HG02981 (cell line): ENCODE measurements at regions not wholly inside any gene's neighbourhood (a gene's known extent, or its start where the extent isn't known, plus 50 kb on each side); places are given as distances from the start of the nearest gene placed in this dataset.
"Not testable (repeated sequence)": the region's sequence is repeated elsewhere in the genome, so short reads cannot be mapped to it uniquely, and the experiment has no call there.

ENCODE experiments used
- ATAC-seq: cut with Tn5 transposase; IDR thresholded peaks from one replicate; pipeline ENCODE4 v1.9.1; 2021; ENCODE audit warnings: mild to moderate bottlenecking, moderate library complexity; ENCODE audit not compliant: unreplicated experiment

DNA sequence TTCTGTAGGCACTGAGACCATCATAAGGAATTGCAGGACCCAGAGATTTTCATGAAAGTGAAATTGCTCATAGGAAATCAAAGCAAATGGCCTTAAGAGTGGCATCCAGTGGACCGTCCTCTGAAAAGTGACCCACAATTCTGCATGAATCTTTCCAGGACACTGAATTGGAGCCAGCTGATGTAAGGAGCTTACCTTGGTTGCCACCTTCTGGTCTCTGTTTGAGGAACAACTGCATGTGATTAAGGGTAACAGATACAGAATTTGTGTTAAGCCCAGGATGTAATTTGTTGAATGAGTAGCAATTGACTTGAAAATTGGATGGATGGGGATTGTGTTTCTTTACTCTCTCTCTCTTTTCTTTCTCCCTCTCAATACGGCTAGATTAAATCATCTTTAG lies 49.9 kb upstream of the GAS1 start:
- ATAC-seq = no peak

DNA sequence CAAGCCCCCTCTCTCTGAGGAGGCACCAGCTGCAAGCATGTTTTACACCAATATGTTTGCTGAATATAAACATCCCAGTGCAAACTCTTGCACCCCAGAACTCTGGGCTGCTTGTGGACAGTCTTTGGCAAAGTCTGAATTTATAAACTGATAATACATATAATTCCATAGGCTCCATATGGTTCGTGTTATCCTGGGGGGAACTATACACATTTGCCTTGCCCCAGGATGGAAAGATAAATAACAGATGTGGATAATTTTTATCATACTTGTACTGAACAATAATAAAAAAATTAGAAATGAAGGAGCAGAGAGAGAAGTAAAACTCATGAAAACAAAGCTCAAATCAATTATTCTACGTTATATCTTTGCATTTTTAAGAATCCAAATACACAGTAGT lies 50.6 kb upstream of the GAS1 start:
- no peak for ATAC-seq

DNA sequence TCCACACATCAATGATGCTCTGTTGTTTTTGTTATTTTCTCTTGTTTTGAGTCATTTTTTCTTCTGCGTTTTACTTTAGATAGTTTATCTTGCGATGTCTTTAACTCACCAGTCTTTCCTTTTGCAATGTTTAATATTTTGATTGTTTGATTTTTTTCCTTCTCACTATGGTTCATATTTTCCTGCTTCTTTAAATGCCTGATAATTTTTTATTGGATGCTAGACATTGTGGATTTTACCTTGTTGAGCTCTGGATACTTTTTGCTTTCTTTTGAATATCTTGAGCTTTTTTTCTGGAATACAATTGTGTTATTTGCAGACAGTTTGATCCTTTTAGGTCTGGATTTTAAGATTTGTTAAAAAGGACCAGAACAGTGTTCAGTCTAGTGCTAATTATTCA lies 55.2 kb upstream of the GAS1 start:
- ATAC-seq = no peak

DNA sequence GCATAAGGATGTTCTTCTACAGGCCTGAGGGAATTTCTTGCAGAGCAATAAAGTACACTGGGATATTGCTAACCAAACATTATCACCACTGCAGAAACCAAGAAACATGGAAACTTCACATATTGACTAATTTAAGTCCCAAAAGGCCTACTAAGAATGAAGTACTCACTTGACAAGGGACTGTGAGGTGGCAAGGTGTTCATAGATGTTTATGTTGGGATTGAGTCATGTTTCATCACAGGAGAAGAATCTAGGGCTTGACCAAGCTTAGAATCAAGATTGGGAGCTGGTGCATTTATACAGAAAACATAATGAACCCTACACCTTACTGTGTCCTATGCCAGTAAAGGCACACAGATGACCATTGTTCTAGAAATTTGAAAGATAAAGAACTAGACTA lies 56.7 kb upstream of the GAS1 start:
- no peak for ATAC-seq

DNA sequence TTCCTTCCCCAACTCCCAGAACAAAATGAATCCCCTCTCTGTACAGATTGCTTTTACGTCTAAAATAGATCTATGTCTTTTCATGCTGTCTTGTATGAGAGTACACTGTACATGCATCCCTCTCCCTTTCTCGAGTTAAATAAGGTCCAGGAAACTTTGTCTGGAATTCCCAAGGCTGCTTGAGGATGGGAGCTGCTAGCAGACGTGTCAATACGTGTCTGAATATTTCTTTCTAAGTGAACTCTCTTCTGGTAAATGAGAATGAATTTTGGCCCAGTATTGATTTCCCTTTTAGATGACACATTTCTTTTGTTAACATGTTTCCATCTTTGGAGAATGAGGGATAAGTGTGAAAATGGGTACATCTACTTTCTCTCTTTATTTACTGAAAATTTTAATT lies 59.6 kb upstream of the GAS1 start:
- no peak for ATAC-seq

DNA sequence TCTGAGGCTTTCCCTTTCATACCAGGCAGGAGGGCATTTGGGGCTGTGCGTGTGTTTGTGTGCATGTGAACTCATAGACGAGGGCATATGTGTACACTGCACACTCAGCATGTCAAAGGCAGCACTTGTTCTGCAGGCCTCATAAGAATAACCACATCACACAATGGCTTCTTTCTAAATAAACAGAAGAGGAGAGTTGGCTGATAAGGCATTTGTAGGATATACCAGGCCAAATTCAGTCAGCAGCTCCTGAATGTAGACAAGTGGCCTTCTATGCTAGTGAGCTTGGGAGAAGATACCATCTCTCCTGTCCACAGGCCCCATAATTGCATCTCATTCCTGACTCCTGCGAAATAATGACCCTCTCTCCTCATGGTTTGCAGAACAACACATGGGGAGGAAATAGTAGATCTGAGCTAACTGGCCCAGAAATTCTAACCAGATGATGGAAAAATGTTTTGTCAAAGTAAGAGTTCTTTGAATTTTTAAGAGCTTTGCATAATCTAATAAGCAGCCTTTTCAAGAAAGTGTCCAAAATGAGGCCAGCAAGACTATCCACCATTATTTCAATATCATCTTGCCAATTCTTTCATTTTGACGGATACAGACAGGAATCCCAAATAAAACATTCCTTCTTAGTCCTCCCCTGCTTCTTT lies 60.5 kb upstream of the GAS1 start:
- ATAC-seq = no peak

DNA sequence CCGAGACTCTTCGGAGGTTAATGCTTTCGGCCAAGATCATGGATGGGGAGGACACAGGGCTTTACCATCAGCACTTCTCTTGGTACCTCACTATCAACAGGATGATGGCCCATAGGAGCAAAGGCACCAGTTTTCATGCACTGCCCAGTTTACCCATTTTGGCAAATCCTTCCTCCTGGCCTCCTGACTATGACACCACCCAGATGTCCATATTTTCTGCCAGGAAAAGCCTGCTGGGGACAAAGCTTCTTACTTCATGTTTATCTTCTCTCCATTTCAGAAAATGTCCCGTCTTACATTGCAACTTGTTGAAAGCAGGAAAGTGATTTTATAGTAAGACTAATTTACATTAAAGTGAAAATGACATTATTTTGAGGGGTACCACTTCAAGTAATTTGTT lies 61.4 kb upstream of the GAS1 start:
- ATAC-seq = no peak

DNA sequence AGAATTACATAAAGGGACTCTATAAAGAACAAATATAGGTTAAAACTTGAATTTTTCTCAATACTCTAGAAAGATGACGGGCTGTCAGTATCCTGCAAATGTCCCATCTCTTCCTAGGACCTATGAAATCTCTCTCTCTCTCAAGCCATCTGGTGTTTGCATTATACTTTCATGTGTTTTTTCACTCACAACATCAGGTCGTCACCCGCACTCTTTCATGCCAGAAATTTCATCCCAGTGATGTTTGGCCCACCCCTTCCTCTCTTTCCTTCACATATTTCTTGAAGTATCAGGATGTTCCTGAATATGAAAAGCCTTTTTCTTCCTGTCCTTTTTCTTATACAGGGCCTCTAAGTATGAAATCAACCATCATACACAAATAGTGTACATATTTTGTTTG lies 63.3 kb upstream of the GAS1 start:
- no peak for ATAC-seq

DNA sequence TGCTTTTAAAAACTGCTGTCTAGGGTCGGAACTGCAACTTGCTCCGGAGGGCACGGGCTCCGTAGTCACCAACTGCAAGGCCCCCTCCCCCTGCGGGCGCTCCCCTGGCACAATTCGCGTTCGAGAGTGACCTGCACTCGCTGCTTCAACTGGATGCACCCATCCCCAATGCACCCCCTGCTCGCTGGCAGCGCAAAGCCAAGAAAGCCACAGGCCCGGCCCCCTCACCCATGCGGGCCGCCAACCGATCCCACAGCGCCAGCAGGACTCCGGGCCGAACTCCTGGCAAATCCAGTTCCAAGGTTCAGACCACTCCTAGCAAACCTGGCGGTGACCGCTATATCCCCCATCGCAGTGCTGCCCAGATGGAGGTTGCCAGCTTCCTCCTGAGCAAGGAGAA lies 64.2 kb upstream of the GAS1 start:
- no peak for ATAC-seq

DNA sequence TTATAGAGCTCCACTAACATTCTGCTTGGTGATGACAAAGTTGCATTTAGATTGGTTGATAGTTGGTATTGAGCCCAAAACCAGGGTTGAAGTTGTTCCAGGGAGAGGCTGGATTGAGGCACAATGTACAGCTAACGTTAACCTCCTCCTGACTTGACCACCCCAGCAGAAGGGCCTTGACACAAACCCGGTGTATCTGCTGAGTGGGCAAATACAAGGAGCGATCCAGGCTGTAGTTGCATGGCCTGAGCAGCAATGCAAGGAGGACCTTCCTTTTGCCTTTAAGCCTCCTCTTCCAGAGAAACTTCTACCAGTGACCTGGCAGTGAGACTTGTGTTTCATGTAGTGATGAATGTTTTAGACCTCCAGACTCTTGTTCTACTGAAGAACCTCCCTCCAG lies 66.2 kb upstream of the GAS1 start:
- ATAC-seq = no peak

DNA sequence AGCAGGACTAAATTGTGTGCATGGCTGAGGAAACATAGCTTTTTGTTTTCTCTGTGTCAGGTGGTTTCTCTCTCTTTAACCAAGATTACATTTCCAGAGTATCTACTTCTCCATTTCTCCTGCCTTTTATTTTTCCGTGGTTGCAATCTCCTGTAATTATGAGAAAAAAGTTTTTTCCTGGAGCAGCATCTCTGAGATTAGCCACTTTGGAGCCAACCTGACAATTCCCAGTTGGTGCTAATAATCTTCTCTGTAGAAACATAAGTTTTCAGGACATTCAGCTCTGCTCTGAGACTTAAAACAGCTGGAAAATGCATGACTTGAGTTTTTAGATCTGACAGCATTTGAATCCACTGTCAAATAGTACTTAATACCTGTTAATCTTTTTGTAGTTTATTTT lies 67.1 kb upstream of the GAS1 start:
- no peak for ATAC-seq

DNA sequence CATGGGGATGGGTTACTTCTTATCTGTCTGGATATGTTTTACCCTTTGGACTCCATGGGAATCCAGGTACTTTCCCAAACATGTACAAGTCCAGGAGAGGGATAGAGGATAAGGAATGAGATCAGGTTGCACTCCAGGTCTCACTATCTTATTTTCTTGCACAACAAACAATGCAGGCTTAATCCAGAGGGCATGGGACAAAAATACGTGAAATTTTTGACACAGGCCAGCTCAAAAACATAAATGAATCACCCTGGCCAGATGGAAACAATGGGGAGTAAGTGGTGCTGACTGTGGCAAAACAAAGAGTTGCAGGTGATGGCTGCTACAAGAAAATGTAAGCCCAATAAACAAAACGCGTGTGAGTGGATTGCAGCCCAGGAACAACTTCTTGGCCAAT lies 69.4 kb upstream of the GAS1 start:
- no peak for ATAC-seq

DNA sequence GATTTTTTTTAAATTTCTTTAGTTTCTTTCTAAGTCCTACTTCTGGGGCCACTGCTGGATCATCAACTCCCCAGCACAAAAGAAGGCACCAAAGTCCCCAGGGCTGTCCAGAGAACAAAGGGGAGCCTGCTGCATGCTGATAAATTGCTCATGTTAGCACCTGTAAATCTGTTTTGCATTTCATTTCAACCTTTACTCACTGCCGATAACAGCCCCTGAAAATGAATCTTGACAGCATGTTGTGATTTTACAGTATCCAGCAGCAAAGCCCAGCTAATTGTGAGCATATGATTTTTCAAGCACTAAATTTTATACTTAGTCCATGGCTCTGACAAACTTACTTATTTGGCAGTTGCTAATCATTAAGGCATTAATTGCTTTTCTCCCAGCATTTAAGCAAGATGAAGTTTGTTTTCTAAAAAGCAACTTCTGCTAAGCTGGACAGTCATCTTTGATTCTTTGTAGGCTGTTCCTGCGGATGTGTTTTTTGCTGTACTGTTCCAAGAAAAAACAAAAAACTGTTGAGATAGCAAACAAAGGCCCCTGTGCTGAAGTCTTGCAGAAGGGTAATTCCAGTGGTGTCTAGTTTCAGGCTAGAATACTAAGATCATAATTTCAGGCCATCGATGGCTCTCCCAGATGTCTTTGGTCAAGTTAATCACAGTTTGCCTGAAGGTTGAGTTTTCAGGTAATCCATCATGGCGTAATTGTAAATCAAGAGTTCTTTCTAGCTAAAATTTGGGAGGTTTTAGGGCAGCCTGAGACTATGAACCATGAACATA lies 73.1 kb upstream of the GAS1 start:
- no peak for ATAC-seq

DNA sequence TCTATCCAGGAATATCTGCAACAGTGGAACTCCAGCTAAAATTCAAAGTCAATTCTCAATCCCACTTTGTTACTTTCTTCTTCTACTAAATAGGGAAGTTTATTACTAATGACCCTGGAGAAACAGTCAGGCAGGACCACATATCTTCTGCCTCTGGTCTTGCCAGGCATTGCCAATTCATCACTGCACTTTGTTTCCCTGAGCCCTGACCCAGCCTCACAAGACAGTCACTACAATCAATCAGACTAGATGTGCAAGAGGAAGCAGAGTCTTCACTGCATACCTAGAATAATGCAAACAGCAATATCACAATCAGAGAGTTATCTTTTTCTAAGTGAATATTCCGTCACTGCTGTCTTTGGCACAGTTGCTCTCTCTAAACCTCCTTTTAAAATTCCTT lies 74.9 kb upstream of the GAS1 start:
- no peak for ATAC-seq

DNA sequence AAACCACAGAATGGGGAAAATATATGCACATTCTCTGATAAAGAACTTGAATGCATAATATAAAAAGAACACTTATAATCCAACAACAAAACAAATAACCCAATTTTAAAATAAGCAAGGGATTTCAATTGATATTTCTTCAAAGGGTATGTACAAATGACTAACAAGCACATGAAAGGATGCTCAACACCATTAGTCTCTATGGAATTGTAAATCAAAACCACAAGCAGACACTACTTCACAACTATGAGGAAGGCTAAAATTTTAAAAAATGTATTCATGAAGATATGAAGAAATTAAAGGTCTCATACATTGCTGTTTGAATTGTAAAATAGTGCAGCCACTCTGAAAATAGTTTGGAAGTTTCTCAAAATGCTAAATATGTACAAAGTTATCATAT lies 78.9 kb upstream of the GAS1 start:
- no peak for ATAC-seq

DNA sequence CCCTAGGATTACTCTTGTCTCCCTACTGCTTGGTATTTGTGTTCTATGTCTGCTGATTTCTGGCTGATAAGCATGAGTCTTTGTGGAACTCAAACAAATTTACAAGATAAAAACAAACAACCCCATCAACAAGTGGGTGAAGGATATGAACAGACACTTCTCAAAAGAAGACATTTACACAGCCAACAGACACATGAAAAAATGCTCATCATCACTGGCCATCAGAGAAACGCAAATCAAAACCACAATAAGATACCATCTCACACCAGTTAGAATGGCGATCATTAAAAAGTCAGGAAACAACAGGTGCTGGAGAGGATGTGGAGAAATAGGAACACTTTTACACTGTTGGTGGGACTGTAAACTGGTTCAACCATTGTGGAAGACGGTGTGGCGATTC lies 81.5 kb upstream of the GAS1 start:
- not testable (repeated sequence) for ATAC-seq

DNA sequence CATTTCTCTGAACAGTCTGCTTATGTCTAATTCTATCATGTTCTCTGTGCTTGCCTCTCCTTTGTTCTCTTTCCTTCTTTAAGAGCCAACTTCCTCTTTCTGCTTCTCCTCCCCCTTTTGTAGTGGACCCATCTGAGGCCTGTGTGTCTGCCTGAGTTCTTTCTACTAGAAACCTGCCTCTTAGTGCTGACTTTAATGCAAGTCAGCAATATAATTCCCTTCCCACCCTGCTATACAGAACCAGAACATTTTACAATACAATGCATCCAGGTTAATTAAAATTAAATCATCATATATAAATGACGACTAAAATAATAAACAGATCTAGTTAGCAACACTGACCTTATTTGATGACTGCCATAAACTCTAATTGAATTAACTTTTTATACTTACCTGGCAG lies 82.6 kb upstream of the GAS1 start:
- no peak for ATAC-seq

DNA sequence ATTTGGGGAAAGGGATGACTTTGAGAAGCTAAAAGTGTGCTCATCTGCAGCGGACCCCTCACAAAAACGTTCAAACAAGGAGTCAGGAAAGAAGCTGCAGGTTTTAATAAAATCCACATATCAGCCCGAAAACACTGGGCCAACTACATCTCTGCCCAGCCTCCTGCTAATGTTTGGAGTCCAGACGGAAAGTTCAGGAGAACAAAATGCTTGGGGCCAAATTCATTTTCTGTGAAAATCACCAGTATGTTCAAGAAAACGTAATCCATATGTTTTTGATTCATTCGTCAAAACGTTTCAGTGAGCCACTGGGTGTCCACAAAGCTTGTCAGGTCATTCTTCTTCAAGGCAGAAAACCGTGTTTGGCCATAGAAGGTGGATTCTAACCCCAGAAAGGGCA lies 87.5 kb upstream of the GAS1 start:
- ATAC-seq = no peak

DNA sequence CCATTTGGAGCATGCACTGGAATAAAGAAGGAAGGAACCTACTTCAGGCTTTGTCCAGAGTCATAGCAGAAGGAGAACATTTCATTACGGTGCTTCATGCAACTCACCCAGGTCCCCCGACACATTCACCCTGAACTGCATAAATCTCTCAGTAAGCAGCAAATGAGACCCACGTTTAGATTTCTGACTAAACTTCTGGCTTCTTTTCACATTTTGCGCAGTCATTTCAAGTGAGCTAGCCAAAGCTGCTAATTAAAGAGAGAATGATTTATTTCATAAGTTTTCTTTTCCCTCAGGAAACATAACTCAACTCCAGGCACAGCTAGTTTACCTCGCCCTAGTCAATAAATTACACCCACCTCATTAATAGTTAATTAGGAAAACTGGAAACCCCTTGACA lies 88.6 kb upstream of the GAS1 start:
- ATAC-seq = no peak

DNA sequence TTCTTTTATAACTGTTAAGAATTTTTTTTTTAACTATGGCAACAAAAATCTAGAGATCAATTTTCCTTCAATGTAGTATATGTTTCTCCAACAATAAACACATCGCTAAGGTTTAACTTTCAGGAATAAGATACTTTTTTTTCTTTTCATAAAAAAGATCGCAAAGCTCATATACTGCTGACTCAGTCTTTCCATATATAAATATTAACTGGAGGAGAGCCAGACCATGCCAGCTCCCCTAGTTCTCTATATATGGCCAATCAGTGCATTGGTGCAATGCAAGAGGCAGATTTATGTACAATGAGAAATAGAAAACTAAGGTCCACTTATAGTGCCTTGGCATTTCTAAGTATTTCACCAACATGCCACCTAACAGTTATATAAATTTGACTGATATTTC lies 89.2 kb upstream of the GAS1 start:
- no peak for ATAC-seq

DNA sequence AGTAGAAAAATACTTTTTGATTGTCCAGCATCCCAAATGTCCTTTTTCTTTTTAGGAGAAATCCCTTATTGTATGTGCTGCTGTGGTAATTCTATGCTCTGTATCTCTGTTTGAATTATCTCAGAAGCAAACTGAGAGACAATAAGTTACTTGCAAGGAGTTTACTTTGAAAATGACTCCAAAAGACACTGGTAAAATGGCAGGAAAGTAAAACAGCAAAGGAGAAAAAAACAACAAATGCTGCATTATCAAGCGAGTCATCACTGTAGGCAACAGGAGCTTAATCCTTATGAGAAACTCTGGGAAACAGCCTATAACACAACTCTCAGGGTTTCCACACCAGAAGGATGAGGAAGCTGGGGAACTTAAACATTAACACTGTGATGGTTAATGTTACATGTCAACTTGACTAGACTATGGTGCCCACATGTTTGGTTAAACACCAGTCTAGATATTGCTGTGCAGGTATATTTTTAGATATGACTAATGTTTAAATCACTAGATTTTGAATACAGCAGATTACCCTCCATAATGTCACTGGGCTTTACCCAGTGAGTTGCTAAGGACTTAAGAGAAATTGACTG lies 92.6 kb upstream of the GAS1 start:
- ATAC-seq = no peak

DNA sequence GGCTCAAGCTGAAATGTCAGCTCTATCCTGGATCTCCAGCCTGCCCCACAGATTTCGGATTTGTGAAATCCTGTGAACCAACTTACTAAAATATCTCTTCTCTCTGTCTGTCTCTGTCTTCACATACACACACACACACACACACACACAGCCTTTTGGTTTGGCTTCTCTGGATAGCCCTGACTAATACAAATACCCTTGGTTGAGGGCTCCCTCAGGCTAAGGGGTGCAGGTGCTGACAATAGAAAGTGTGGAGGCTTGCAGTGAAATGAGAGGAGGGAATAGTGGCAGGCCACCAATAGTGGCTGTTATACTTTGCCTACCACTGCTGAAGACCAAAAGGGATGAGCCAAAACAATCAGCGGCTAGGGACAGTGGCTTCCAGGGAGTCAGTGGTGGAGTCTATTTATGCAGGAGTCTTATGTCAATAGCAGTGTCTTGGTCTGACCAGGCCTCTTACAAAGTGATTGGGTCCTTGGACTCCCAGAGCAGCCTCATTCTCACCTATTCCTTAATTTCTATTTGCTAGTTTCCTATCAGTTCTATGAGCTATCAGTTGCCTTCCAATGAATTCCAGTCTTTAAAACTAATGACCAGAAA lies 93.2 kb upstream of the GAS1 start:
- no peak for ATAC-seq
